AG09309 (cell line): ENCODE measurements at regions not wholly inside any gene's neighbourhood (a gene's known extent, or its start where the extent isn't known, plus 50 kb on each side); places are given as distances from the start of the nearest gene placed in this dataset.

Experiments
- DNase-seq: peaks from one replicate; pipeline ENCODE4 v3.0.0-alpha.2; 2010; ENCODE audit warnings: low read depth
- H3K4me3 ChIP-seq: 2 replicates; pipeline ENCODE4 v1.5.1; 2011; ENCODE audit warnings: mild to moderate bottlenecking, low read depth, low read length, moderate library complexity; ENCODE audit not compliant: control insufficient read depth
- TF ChIP-seq, protein P1 (sequence below): IDR thresholded peaks from 2 replicates; pipeline ENCODE4 v1.5.1; 2011; ENCODE audit warnings: mild to moderate bottlenecking, low read depth, low read length, inconsistent platforms; ENCODE audit not compliant: insufficient read depth, control insufficient read depth; ENCODE audit errors: missing control alignments

DNA sequence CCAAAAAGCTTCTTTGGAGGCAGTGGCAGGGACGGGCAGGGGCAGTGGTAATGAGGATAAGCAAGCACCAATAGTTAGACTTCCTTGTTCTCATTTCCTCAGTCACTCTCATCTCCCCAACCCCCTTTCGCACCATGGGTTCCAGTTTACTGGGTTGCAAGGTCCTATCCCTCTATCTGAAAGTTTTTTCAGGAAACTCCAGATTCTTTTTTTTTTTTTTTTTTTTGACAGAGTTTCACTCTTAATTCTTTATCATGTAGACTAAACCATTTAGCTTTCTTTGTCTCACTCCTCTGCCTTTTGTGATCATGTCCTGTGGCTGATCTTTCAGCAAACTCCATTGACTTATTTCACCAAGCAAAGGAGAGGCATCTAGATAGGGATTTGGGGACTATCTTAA lies 51.4 kb upstream of the GMDS start:
- TF ChIP-seq, protein P1, sequence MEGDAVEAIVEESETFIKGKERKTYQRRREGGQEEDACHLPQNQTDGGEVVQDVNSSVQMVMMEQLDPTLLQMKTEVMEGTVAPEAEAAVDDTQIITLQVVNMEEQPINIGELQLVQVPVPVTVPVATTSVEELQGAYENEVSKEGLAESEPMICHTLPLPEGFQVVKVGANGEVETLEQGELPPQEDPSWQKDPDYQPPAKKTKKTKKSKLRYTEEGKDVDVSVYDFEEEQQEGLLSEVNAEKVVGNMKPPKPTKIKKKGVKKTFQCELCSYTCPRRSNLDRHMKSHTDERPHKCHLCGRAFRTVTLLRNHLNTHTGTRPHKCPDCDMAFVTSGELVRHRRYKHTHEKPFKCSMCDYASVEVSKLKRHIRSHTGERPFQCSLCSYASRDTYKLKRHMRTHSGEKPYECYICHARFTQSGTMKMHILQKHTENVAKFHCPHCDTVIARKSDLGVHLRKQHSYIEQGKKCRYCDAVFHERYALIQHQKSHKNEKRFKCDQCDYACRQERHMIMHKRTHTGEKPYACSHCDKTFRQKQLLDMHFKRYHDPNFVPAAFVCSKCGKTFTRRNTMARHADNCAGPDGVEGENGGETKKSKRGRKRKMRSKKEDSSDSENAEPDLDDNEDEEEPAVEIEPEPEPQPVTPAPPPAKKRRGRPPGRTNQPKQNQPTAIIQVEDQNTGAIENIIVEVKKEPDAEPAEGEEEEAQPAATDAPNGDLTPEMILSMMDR, result no peak
- no peak for DNase-seq

More for the DNA sequence above, 51.4 kb upstream of the GMDS start:
- H3K4me3 ChIP-seq, result no peak overlapping the region
